HG02571 (cell line): ENCODE measurements at regions not wholly inside any gene's neighbourhood (a gene's known extent, or its start where the extent isn't known, plus 50 kb on each side); places are given as distances from the start of the nearest gene placed in this dataset.
"Not testable (repeated sequence)": the region's sequence is repeated elsewhere in the genome, so short reads cannot be mapped to it uniquely, and the experiment has no call there.

Source experiments
- ATAC-seq: cut with Tn5 transposase; IDR thresholded peaks from one replicate; pipeline ENCODE4 v1.9.1; 2021; ENCODE audit warnings: mild to moderate bottlenecking, moderate library complexity; ENCODE audit not compliant: unreplicated experiment

DNA sequence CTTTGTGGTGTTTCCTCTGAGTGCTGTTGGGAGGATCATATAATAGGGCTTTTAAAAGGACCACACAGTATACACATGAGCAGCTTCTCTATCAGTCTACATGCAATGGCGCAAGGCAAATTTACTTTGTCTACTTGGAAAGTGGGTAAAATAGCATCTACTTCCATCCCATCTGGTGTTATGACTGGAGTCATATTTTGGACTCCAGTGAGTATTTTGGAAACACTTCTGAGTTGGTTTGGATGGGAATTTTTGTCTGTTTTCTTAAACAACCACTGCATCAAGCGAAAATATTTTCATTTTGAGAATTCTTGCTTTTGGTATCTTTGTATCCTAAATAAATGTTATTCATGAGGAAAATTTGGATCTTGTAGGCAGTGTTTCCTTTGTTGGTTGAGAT lies 220.8 kb downstream of the NMUR2 start:
- ATAC-seq: no peak

DNA sequence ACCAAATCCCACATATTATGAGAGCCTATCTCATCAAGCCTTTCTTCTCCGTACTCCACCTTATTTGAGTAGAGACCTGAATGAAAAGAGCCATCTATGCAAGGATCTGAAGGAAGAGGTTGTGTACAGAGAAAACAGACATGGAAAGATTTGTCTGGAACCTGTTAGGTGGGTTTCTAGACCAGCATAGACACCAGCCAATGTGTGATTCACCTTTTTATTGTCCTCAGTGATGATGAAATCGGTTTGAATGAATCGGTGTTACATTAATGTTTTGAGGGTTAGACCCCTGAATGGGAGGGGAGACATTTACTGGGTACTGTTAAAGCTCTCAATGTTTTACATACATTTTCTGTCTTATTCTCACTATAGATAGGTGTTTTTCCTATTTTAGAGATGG lies 223.6 kb downstream of the NMUR2 start:
- ATAC-seq: no peak

DNA sequence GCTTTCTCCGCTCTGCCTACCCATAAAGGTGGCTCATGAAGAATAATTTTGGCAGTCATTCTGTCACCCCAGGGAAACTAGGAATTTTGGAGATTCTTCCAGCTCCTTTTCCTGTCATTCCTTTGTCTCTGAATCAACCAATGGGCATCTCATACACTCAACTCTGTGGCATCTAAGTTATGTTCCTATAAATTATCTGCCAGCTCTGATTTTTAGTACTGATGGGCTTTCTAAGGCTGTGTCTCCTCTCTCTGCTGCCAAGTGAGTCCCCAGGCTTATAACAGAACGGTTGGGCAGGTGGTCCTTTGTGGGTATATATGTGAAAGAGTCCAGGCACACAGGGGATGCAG lies 226.8 kb downstream of the NMUR2 start:
- ATAC-seq: no peak

DNA sequence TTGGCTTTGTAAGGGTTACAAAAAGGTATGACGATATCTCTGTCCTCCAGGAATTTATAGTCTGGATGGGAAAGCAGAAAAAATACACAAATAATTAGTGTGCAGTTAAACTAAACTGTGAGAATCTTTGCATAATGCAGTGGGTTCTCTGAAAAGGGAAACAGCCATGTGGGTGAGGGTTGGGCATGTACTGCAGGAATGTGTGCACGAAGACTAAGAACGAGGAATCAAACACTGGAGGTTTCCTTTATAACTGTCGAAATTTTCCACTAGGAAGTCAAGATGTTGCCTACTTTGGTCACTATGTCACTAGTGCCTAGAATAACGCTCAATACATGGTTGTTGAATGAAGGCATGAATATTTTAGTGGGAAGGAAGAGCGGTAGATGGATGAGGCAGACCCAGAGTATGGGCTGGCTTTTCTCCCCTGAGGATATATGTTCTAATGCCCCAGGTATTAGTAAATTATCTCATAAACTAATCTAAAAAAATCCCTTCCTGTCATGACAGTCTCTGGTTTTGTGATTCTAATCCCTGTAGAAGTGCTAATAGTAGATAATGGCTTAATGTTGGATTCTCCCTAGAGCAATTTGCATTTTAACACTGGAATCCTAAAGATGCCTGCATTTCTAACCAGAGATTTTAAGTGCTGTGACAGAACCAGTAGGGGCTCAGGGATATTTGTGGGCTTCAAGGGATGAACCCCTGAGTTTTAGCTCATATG lies 227.3 kb downstream of the NMUR2 start:
- no peak for ATAC-seq

DNA sequence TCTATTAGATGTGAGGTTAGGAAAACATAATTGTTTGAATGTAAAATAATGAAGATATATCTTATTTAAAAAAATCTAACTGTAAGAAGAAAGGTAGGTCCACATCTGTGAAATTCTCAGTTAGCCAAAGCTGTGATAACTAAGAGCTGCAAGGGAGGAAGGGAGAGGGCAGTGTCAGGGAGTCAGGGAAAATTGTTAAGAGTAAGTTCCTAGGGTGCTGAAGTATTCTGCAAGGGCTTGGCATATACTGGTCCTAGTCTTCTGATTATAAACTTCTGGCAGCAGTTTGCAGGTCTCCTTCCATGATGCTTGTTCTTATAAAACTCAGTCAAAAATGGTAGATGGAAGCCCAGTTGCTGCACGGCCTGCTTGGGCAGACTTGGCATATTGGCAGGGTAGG lies 233.2 kb downstream of the NMUR2 start:
- ATAC-seq: no peak

DNA sequence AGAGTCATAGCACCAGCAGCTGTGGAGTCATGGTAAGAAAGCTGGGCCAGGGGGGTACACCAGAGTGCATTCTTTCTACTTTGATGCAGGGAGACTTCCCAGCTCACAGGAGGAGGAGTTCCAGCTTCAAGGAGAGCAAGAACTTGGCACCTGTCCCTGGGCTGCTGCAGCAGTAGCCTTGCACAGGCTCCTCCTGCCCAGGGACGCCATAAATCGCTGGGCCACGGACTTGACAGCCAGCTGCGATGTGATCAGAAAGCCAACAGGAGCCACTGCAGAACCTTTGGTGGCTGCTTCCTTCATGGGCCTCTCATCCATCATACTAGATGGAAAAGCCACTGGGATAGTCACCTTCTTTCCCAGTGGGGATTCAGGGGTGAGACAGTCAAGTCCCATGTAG lies 234.7 kb downstream of the NMUR2 start:
- no peak for ATAC-seq

DNA sequence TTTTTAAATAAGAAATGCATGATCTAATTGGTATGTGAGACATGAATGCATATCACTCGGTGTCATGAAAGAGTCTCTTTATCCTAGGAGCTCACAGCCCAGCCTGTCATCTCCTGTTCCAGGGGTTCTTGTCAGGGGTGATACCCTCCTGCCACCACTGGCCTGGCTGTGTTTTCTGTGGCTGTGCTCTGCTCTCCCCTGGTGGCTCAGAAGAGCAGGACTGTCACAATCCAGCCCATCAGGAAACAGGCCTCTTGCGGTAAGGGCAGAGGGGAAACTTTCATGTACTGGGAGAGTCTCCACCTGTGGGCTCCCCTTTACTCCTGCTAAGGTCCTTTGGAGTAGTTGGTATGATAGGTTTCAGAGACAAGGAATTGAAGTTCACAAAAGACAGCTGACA lies 240.2 kb upstream of the GLRA1 start:
- ATAC-seq: no peak

DNA sequence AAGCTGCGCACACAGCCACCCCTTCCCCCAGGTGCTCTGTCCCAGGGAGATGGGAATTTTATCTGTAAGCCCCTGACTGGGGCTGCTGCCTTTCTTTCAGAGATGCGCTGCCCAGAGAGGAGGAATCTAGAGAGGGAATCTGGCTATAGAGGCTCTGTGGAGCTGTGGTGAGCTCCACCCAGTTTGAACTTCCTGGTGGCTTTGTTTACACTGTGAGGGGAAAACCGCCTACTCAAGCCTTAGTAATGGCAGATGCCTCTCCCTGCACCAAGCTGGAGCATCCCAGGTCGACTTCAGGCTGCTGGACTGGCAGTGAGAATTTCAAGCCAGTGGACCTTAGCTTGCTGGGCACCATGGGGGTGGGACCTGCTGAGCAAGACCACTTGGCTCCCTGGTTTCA lies 235.2 kb upstream of the GLRA1 start:
- not testable (repeated sequence) for ATAC-seq

DNA sequence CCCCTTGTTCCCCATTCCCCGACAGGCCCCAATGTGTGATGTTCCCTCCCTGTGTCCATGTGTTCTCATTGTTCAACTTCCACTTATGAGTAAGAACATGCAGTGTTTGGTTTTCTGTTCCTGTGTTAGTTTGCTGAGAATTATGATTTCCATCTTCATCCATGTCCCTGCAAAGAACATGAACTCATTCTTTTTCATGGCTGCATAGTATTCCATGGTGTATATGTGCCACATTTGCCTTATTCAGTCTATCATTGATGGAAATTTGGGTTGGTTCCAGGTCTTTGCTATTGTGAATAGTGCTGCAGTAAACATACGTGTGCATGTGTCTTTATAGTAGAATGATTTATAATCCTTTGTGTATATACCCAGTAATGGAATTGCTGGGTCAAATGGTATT lies 229.8 kb upstream of the GLRA1 start:
- not testable (repeated sequence) for ATAC-seq

DNA sequence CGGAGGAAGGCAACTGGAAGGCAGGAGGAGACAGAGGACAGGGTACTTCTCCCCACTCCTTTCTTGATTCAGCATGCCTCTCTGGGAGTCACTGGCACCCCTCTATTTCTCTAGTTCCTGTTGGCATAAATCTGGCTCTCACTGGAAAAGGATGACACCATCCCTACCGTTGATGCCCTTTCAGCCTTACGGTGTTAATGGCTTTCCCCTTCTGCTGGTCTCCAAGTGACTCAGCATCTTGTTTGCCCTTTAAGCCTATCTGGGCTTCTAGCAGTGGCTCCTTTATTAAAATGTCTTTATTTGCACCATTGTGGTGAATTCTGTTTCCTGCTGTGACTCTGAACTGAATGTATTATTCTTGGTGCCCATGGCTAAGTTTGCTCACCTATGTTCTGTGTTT lies 227.3 kb upstream of the GLRA1 start:
- no peak for ATAC-seq

DNA sequence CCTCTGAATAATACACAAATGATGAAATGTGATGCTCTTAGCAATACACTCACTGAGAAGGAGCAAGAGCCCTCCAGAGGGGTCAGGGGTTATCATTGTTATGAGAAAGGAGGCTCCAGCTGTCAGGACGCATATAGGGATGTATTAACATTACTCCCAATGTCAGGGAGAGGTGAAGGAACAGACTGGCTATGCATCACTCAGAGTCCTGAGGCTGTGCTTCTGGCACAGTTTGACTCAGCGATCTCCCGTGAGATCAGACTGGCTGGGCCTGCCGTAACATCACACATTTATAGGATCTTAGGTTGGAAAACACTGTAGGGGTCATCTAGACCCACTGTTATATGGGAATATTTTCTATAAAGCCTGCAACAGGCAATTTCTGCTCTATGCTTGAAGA lies 226.5 kb upstream of the GLRA1 start:
- no peak for ATAC-seq

DNA sequence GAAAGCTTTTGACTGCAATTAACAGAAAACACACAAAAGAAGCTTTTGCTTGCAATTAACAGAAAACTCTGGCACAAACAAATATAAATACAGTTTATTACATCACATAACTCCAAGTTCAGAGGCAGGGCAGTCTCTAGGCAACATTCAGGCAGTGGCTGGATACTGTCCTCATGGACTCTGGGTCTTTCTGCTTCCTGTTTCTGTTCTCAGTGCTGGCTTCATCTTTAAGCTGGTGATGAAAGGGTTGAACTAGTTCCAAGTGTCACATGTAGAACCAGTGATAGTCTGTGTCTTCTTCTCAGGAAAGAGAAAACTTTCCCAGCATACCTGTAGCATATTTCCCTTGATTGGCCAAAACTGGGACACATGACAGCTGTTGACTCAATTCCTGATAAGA lies 222.6 kb upstream of the GLRA1 start:
- no peak for ATAC-seq

DNA sequence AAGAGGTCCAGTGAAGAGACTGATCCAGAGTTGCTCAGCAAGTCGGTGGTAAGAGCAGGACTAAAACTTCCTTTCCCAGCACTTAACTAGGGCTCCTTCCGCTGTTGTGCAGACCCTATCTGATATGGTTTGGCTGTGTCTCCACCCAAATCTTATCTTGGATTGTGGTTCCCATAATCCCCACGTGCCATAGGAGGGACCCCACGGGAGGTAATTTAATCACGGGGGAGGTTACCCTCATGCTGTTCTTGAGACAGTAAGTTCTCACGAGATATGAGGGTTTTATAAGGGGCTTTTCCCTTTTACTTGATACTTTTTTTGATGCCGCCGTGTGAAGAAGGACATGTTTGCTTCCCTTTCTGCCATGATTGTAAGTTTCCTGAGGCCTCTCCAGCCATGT lies 221.9 kb upstream of the GLRA1 start:
- no peak for ATAC-seq

DNA sequence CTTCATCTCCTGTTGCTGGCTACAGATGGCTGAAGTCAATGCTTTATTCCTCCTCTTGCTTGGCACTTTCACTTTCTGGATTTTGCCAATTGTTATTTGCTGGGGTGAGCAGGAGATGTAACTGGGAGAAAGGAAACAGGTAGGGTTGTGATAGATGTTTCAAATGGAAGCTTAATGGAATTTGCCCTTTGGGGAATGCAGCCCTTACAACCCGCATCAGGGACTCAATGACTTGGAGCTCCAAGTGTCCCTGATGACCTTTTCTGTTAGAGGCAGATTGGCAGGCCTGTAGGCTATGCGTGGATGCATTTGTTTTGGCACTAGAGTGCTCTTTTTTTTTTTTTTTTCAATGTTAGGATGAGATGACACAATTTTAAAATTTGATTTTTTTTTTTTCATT lies 219.9 kb upstream of the GLRA1 start:
- no peak for ATAC-seq

DNA sequence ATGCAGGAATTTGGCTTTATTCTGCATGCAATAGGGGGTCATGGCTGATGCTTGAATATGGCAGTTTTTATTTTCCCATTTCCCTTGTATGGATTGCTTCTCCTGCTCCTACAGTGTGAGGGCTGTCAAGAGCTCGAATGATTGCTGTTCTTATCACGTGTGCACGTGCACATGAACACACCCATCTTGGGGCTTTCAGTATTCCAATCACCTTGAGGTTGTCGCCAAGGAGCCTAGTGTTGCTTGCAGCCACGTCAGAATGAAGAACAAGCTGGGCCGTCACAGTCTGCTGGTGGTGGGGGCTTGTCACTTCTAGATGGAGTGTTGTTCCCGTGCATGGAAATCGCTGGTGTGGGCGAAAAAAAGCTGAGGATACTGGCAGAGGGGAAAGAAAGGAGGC lies 219.4 kb upstream of the GLRA1 start:
- no peak for ATAC-seq

DNA sequence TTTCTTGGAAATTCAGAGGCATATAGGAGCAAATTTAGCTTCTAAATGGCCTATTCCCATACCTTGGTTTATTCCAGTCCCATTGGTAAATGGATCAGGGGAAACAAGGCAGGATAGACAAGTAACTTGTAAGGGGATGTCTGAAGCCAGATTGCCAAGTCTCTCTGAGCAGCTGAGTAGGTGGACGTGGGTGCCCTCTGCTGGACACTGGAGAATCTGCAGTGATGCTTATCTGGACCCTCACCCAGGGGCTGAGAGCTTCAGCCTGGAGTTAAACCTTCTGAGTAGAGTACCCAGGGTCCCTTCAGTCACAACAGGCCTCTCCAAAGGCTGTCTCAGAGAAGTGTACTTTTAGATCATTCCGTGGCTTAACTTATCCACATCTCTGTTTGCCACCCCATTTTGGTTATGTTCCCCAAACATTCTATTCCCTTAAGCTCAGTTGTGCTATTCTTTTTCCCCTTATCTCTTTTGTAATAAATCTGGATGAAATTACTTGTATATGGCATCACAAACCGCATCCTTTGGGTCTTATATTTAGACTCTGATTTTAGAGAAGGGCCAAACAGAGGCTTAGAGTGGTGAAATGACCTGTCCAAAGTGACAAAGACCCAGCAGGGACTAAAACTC lies 218.3 kb upstream of the GLRA1 start:
- peak; percentile 83 for ATAC-seq

DNA sequence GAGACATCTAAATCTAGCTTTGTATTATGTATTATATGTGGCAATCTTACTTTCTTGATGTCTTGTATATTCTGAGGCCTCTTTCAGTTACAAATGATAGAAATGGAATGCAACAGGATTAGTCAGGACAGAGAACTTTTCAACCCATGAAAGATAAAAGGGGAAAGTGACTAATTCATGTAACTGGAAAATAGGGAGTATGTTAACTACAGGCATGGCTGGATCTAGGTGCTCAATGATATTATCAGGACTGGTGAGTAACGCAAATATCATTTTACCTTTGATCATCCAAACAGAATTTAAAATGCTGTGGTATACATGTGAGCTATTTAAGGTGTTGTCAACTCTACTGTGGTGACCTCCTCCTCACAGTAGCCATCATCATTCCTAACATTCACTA lies 215.7 kb upstream of the GLRA1 start:
- no peak for ATAC-seq

DNA sequence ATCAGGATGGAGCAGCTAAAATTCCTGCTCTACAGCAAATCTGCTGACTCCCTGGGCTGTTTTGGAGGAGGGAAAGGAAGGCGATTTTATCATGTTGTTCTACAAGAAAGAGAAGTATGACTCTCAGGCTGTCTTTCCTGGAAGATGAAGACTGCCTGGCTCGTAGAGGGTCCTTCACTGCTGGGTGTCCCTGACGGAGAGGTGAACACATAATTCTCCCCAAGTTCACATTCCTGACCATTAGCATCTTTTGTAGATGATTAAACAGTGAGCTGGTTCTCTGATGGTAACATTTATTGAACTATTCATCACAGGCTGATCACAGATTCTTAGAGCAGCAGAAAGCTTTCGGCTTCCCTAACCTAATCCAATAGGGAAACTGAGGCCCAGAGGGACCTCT lies 212.4 kb upstream of the GLRA1 start:
- ATAC-seq: no peak

DNA sequence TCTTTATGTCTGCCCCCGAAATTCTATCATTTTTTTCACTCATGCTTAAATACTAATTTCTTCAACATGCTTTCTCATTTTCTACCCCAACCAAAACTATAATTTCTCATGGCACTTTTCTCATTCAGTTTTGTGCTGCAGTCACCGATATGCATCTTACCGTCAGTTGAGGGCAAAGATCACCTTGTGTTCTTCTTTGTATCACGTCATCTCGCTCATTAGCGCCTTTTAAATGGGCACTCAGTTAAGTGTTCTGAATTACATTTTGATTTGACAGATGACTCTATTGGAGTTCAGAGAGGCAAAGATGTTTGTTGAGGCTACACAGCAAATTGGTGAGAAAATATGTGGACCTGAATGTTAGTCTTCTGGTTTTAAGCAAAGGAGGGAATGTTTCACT lies 211.7 kb upstream of the GLRA1 start:
- ATAC-seq: no peak

DNA sequence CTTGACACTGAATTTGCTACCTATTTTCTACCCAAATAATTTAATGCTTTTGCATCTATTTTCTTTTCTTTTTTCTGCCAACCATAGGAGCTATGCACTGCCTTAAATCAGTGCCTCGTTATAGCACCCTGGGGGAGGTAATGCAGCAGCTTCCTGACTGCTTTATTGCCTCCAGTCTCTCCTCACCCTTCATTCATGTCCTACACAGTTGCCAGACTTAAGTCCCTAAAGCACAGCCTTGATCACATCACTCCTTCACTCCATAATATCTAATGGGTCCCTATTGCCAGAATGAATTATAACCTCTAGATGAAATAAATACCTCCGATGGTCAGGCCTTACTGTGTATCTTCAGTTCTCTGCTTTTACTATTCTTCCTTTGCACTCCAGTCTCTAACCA lies 211.2 kb upstream of the GLRA1 start:
- ATAC-seq: no peak

DNA sequence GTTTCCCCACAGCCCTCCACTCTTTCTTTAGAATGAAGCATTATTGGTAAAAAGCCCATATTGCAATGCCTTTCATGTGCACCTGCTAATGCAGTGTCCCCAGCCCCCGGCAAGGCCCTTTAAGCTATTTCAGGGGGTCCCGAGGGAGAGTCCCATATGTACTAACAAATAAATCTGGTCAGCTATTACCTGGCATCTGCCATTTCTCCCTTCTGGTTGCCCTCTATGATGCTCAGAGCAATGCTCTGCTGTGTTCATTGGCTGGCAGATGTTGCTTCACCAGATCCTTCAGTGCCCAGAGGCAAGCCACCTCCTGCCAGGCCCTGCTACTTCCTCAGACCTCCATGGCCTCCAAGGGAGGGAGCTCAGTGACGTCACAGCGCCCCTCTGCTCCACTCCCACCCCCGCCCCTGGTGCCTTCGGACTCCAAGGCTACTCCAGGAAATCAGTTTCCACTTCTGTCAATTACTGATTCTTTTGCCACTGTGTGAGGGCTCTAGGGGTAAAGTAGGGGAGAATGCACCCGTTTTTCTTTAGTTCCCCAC lies 201.1 kb upstream of the GLRA1 start:
- ATAC-seq: no peak

DNA sequence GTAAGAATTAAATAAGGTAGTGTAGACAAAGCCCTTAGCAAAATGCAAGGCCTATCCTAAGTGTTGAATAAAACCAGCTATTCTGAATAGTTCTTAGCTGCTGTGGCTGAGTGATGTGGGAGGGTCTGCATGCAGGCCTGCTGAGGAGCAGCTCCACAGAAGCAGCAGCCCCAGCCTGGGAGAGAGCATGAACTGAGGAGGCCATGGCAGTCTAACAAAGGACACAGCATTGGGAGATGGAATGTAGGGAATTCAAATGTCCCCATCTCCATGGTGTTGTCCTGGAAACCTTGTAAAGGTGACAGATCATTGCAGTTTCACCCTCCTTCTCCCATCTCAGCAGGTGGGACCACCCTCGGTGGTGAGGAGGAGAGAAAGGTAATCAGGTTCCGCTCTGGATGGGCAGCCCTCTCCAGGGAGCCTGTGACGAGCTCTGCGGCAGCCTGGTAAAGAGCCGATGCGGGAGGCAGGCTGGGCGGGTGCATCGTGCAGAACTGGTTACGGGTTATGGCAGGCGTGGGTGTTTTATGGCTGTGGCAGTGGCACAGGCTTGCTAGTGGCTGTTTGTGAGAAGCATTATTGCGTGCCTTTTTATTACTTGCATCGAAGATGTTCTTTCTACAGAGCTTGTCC lies 199.9 kb upstream of the GLRA1 start:
- no peak for ATAC-seq
